A673 (cell line): ENCODE measurements at regions not wholly inside any gene's neighbourhood (a gene's known extent, or its start where the extent isn't known, plus 50 kb on each side); places are given as distances from the start of the nearest gene placed in this dataset.

ENCODE experiments used
- BruUV-seq: library from RNA; stranded (reverse); fragments of 400-500 nt; replicated peaks from 2 replicates; lab custom pipeline; 2021; lab: Mats Ljungman, UMichigan
- CTCF ChIA-PET: fragments of 300-600 bp; sonication (Branson Sonifier 250); formaldehyde crosslinking; loops from one replicate; lab custom pipeline; 2022; ENCODE audit warnings: antibody characterized with exemption; lab: Charles Lee
- POLR2A ChIA-PET: fragments of 300-600 bp; sonication (Branson Sonifier 250); formaldehyde crosslinking; loops from one replicate; lab custom pipeline; 2022; ENCODE audit warnings: antibody characterized with exemption; ENCODE audit not compliant: low non-redundant PET; lab: Charles Lee
- DNase-seq: peaks from one replicate; pipeline ENCODE4 v3.0.0-alpha.2; 2015; ENCODE audit warnings: low spot score
- H3K27ac ChIP-seq: fragments of 200-600 bp; sonication (generic); 2 replicates; pipeline ENCODE4 v1.5.1; 2016; ENCODE audit warnings: mixed run types, low read depth, mild to moderate bottlenecking, mixed read lengths, antibody characterized with exemption, low read length; ENCODE audit not compliant: poor library complexity, severe bottlenecking
- H3K27me3 ChIP-seq: fragments of 200-600 bp; sonication (generic); replicated peaks from 2 replicates; pipeline ENCODE4 v1.6.1; 2017; ENCODE audit warnings: mixed run types, low read depth, mild to moderate bottlenecking, mixed read lengths, antibody characterized with exemption, low read length; ENCODE audit not compliant: insufficient read depth, poor library complexity
- H3K36me3 ChIP-seq: fragments of 200-600 bp; sonication (generic); 2 replicates; pipeline ENCODE4 v1.6.1; 2016; ENCODE audit warnings: mixed run types, mild to moderate bottlenecking, mixed read lengths, antibody characterized with exemption, low read length; ENCODE audit not compliant: insufficient read depth, poor library complexity, severe bottlenecking
- H3K4me1 ChIP-seq: fragments of 200-600 bp; sonication (generic); 2 replicates; pipeline ENCODE4 v1.6.1; 2017; ENCODE audit warnings: mixed run types, mild to moderate bottlenecking, mixed read lengths, antibody characterized with exemption, low read length; ENCODE audit not compliant: insufficient read depth, poor library complexity, severe bottlenecking
- H3K4me3 ChIP-seq: fragments of 200-600 bp; sonication (generic); 2 replicates; pipeline ENCODE4 v1.5.1; 2016; ENCODE audit warnings: low read depth, mixed run types, mild to moderate bottlenecking, mixed read lengths, low read length; ENCODE audit not compliant: poor library complexity, severe bottlenecking
- H3K9me3 ChIP-seq: fragments of 200-600 bp; sonication (generic); 2 replicates; pipeline ENCODE4 v1.6.1; 2016; ENCODE audit warnings: mixed run types, low read depth, mild to moderate bottlenecking, mixed read lengths, antibody characterized with exemption, low read length; ENCODE audit not compliant: poor library complexity, severe bottlenecking
- EZH2 ChIP-seq: fragments of 200-600 bp; sonication (generic); IDR thresholded peaks from 2 replicates; pipeline ENCODE4 v1.6.1; 2017; ENCODE audit warnings: borderline replicate concordance, low read depth, mild to moderate bottlenecking, mixed read lengths, antibody characterized with exemption, low read length; ENCODE audit not compliant: poor library complexity, severe bottlenecking
- intact Hi-C: fragments of 100-400 bp; cut with micrococcal nuclease; formaldehyde crosslinking; loops from one replicate; pipeline ENCODE4 v1.10.0; 2022; ENCODE audit not compliant: unreplicated experiment
- TF ChIP-seq, protein P1 (sequence below): fragments of 300-800, 200-600 bp; sonication (generic); conservative IDR thresholded peaks from 2 replicates; pipeline ENCODE4 v1.5.1; 2017; ENCODE audit warnings: low read depth, mild to moderate bottlenecking, antibody characterized with exemption, low read length, moderate library complexity, mixed read lengths

DNA sequence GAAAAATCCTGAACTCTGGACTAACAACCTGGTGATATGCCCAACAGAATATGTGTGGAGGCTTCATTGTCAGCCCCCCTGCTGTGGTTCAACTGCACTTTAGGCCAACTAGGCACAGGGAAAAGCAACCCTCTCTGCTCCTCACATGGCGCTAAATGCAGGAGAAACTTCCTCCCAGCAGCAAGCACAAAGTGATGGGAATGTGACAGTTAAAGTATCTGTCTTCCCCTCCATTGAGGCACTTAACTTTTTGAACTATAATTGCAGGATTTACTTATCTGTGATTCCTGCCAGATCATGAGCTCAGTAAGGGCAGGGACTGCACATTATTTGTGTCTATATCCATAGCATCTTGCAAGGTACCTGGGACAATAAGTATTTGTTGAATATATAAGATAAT lies 981.2 kb upstream of the KLHL29 start:
- intact Hi-C loops = no loop called here
- no TSS peak for BruUV-seq
- H3K36me3 ChIP-seq = no peaks in the 10 kb centered on the region
- H3K4me1 ChIP-seq = no peaks in the 10 kb centered on the region
- no peak for DNase-seq
- H3K4me3 ChIP-seq = no peak overlapping the region
- ChIA-PET POLR2A (no interaction called here), CTCF (no interaction called here)
- TF ChIP-seq, protein P1, sequence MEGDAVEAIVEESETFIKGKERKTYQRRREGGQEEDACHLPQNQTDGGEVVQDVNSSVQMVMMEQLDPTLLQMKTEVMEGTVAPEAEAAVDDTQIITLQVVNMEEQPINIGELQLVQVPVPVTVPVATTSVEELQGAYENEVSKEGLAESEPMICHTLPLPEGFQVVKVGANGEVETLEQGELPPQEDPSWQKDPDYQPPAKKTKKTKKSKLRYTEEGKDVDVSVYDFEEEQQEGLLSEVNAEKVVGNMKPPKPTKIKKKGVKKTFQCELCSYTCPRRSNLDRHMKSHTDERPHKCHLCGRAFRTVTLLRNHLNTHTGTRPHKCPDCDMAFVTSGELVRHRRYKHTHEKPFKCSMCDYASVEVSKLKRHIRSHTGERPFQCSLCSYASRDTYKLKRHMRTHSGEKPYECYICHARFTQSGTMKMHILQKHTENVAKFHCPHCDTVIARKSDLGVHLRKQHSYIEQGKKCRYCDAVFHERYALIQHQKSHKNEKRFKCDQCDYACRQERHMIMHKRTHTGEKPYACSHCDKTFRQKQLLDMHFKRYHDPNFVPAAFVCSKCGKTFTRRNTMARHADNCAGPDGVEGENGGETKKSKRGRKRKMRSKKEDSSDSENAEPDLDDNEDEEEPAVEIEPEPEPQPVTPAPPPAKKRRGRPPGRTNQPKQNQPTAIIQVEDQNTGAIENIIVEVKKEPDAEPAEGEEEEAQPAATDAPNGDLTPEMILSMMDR = no peak
- no peak for TF ChIP-seq EZH2
- no peak overlapping the region for H3K27ac ChIP-seq
- no peaks in the 10 kb centered on the region for H3K27me3 ChIP-seq
- no peaks in the 10 kb centered on the region for H3K9me3 ChIP-seq

DNA sequence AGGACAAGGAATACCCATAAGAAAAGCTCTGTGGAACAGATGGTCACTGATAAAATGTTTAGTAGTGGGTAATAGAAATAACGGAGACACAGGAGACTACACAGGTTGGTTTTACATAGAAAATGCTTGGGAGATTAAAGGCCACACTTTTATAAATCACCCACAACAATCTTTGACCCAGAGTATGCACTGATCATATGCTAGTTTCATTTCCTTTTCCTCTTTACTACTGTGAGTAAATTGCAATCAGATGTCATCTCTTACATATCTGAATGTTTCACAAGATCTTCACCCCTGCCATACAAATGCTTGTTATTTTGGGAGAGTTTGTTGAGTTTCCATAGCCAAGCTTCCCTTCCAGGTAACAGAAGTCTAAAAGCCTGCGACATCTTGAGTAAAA lies 978.4 kb upstream of the KLHL29 start:
- Histone ChIP-seq H3K9me3 (no peaks in the 10 kb centered on the region), H3K4me1 (no peaks in the 10 kb centered on the region), H3K4me3 (no peak overlapping the region), H3K36me3 (no peaks in the 10 kb centered on the region), H3K27me3 (no peaks in the 10 kb centered on the region), H3K27ac (no peak overlapping the region)
- ChIA-PET CTCF (no interaction called here), POLR2A (no interaction called here)
- BruUV-seq = no TSS peak
- no peak for TF ChIP-seq EZH2
- TF ChIP-seq, protein P1 = no peak
- no peak for DNase-seq
- intact Hi-C loops = no loop called here

DNA sequence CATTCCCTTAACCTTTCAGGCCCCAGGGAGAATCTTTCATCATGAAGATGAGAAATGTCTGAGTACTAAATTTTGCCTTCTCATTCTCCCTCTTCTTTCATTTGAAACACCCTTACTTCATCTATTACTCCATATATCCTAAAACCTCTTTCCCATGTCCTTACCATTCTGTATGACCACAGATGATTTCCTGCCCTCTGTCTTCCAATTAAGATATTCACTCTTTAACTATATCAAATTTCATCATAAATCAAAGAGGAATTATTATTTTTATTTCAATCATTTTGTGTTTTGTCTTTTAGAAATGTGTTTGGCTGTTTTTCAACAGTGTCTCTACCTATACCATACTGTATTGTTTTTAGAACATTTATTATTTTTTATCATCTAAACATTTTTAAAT lies 964.9 kb upstream of the KLHL29 start:
- Histone ChIP-seq H3K9me3 (no peaks in the 10 kb centered on the region), H3K27me3 (no peaks in the 10 kb centered on the region), H3K4me1 (no peaks in the 10 kb centered on the region), H3K36me3 (no peaks in the 10 kb centered on the region), H3K27ac (no peak overlapping the region), H3K4me3 (no peak overlapping the region)
- no TSS peak for BruUV-seq
- intact Hi-C loops = no loop called here
- DNase-seq = no peak
- TF ChIP-seq EZH2 = no peak
- TF ChIP-seq, protein P1 = no peak
- ChIA-PET POLR2A (no interaction called here), CTCF (no interaction called here)
